Smooth muscle cell (in vitro differentiated cells): ENCODE measurements at regions not wholly inside any gene's neighbourhood (a gene's known extent, or its start where the extent isn't known, plus 50 kb on each side); places are given as distances from the start of the nearest gene placed in this dataset.

Experiments used
- DNase-seq: peaks from one replicate; lab custom pipeline; 2025; ENCODE audit not compliant: unreplicated experiment; lab: John Stamatoyannopoulos, UW
- H2AFZ ChIP-seq: fragments of 200-600 bp; sonication (generic); 2 replicates; pipeline ENCODE4 v1.6.0; 2016; ENCODE audit warnings: antibody characterized with exemption, low read depth, mild to moderate bottlenecking
- H3F3A ChIP-seq: fragments of 200-600 bp; sonication (generic); 2 replicates; pipeline ENCODE4 v1.6.0; 2017; ENCODE audit warnings: antibody characterized with exemption, low read depth
- H3K27ac ChIP-seq: fragments of 200-600 bp; sonication (generic); 2 replicates; pipeline ENCODE4 v1.5.1; 2016; ENCODE audit warnings: low read depth, mild to moderate bottlenecking
- H3K27me3 ChIP-seq: fragments of 200-600 bp; sonication (generic); 2 replicates; pipeline ENCODE4 v1.6.1; 2016; ENCODE audit warnings: low read depth, mild to moderate bottlenecking
- H3K36me3 ChIP-seq: fragments of 200-600 bp; sonication (generic); 2 replicates; pipeline ENCODE4 v1.5.1; 2016; ENCODE audit warnings: low read depth
- H3K4me1 ChIP-seq: fragments of 200-600 bp; sonication (generic); 2 replicates; pipeline ENCODE4 v1.5.1; 2016; ENCODE audit warnings: low read depth
- H3K4me2 ChIP-seq: fragments of 200-600 bp; sonication (generic); 2 replicates; pipeline ENCODE4 v1.6.0; 2016; ENCODE audit warnings: mild to moderate bottlenecking
- H3K4me3 ChIP-seq: fragments of 200-600 bp; sonication (generic); 2 replicates; pipeline ENCODE4 v1.5.1; 2016; ENCODE audit warnings: mild to moderate bottlenecking
- H3K79me2 ChIP-seq: fragments of 200-600 bp; sonication (generic); 2 replicates; pipeline ENCODE4 v1.6.0; 2016; ENCODE audit warnings: low read depth, mild to moderate bottlenecking
- H3K9ac ChIP-seq: fragments of 200-600 bp; sonication (generic); 2 replicates; pipeline ENCODE4 v1.6.0; 2016; ENCODE audit warnings: low read depth
- H3K9me3 ChIP-seq: fragments of 200-600 bp; sonication (generic); replicated peaks from 2 replicates; pipeline ENCODE4 v1.5.1; 2016; ENCODE audit warnings: low read depth
- H4K20me1 ChIP-seq: fragments of 200-600 bp; sonication (generic); 2 replicates; pipeline ENCODE4 v1.6.0; 2016; ENCODE audit warnings: low read depth
- CTCF ChIP-seq: fragments of 200-600 bp; sonication (generic); IDR thresholded peaks from 2 replicates; pipeline ENCODE4 v1.5.1; 2017; ENCODE audit warnings: borderline replicate concordance, mild to moderate bottlenecking, antibody characterized with exemption; ENCODE audit not compliant: insufficient read depth, poor library complexity, severe bottlenecking
- WGBS: methylation state at CpG from one replicate; pipeline ENCODE4 v1.1.7; 2016; ENCODE audit warnings: low lambda C conversion rate; 5-methylcytosine and 5-hydroxymethylcytosine counted together

- H3K27ac ChIP-seq = no peak overlapping the region
- H3K36me3 ChIP-seq = no peaks in the 10 kb centered on the region
- H4K20me1 ChIP-seq = no peaks in the 10 kb centered on the region
- H3K9ac ChIP-seq = no peak overlapping the region
- no peaks in the 10 kb centered on the region for H3K4me1 ChIP-seq
- no peak overlapping the region for H2AFZ ChIP-seq
- no peaks in the 10 kb centered on the region for H3K9me3 ChIP-seq
- H3K79me2 ChIP-seq = no peaks in the 10 kb centered on the region
- H3F3A ChIP-seq = no peaks in the 10 kb centered on the region
- peak; percentile 58 for TF ChIP-seq CTCF
- WGBS = 36% methylated on average over 8 of the region's 8 CpGs
- H3K4me2 ChIP-seq = no peak overlapping the region
- no peak for DNase-seq
- peaks cover 15% of the 10 kb centered on the region for H3K27me3 ChIP-seq
- no peak overlapping the region for H3K4me3 ChIP-seq
Observed at GRCh38 chr1:13965770-13966398, 265.9 kb downstream of the PRDM2 start.

- no peaks in the 10 kb centered on the region for H4K20me1 ChIP-seq
- no peaks in the 10 kb centered on the region for H3K4me1 ChIP-seq
- no peaks in the 10 kb centered on the region for H3F3A ChIP-seq
- TF ChIP-seq CTCF = no peak
- no peak for DNase-seq
- peaks cover 12% of the 10 kb centered on the region for H3K27me3 ChIP-seq
- no peaks in the 10 kb centered on the region for H3K36me3 ChIP-seq
- H3K9me3 ChIP-seq = no peaks in the 10 kb centered on the region
- no peak overlapping the region for H3K27ac ChIP-seq
- WGBS = 89% methylated on average over 4 of the region's 4 CpGs
- H3K4me3 ChIP-seq = no peak overlapping the region
- no peak overlapping the region for H2AFZ ChIP-seq
- H3K9ac ChIP-seq = no peak overlapping the region
- no peaks in the 10 kb centered on the region for H3K79me2 ChIP-seq
- no peak overlapping the region for H3K4me2 ChIP-seq
Observed at GRCh38 chr1:13967707-13968106, 267.7 kb downstream of the PRDM2 start.

- H3K9ac ChIP-seq = no peak overlapping the region
- DNase-seq = no peak
- no peaks in the 10 kb centered on the region for H3K79me2 ChIP-seq
- no peaks in the 10 kb centered on the region for H3F3A ChIP-seq
- no peaks in the 10 kb centered on the region for H3K9me3 ChIP-seq
- no peak for TF ChIP-seq CTCF
- no peak overlapping the region for H3K4me3 ChIP-seq
- H3K4me1 ChIP-seq = no peaks in the 10 kb centered on the region
- no peak overlapping the region for H3K27ac ChIP-seq
- H3K36me3 ChIP-seq = no peaks in the 10 kb centered on the region
- no peak overlapping the region for H2AFZ ChIP-seq
- H3K27me3 ChIP-seq = peaks cover 6% of the 10 kb centered on the region
- WGBS = 86% methylated on average over 8 of the region's 8 CpGs
- no peak overlapping the region for H3K4me2 ChIP-seq
- no peaks in the 10 kb centered on the region for H4K20me1 ChIP-seq
Observed at GRCh38 chr1:13968361-13968760, 268.4 kb downstream of the PRDM2 start.

GRCh38 chr1:13970631-13971247 lies 270.8 kb downstream of the PRDM2 start:
- Histone ChIP-seq H3F3A (no peaks in the 10 kb centered on the region), H3K4me3 (no peak overlapping the region), H3K36me3 (no peaks in the 10 kb centered on the region), H2AFZ (no peak overlapping the region), H4K20me1 (no peaks in the 10 kb centered on the region), H3K4me2 (no peak overlapping the region), H3K79me2 (no peaks in the 10 kb centered on the region), H3K4me1 (no peaks in the 10 kb centered on the region), H3K9me3 (no peaks in the 10 kb centered on the region), H3K27me3 (peaks cover 6% of the 10 kb centered on the region), H3K9ac (no peak overlapping the region), H3K27ac (no peak overlapping the region)
- no peak for TF ChIP-seq CTCF
- no peak for DNase-seq
